ENCODE measurements at regions not wholly inside any gene's neighbourhood (a gene's known extent, or its start where the extent isn't known, plus 50 kb on each side); places are given as distances from the start of the nearest gene placed in this dataset.

DNA sequence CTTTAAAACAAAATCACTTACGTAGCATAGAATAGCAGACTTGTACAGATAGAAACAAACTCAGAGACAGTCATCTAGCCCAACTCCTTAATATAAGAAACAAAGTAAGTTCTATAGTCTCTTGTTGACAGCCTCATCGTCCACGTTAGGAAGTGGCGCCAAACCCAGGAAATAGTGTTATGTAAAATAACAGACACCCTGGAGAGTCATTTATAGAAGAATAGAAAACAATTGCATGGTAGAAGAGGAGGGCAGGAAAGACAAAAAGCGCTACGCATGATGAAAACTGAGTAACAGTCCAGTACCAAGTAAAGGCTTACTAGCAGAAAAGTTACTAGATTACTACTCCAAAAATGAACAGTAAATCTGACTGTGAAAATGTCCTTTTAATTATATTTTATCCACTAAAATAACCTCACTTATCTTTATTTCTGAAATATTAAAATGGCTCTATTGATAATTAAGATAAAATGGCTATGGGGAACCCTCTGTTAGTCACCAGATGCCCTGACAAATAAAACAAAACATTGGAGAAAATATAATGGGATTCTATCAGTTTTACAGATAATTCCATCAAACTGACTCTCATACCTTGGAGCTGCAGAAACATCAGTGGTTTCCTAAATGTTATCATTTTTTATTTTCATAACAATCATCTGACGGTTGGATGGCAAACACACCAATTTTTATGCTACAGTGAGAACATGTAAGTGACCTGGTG lies 434.0 kb upstream of the C9orf72 start:
- no peak overlapping the region for H3K4me3 ChIP-seq (replicated peaks in 1 of 2; ENCODE audit: low read depth in 1 of 2, low read length in 2 of 2)
- no TSS peak for BruUV-seq (replicated peaks)
- H2AFZ ChIP-seq (ENCODE audit: low read depth, low read length, poor library complexity, severe bottlenecking), result no peak overlapping the region
- no peaks in the 10 kb centered on the region for H3K36me3 ChIP-seq (ENCODE audit: control insufficient read depth in 1 of 2, insufficient read depth in 2 of 2, low read length in 2 of 2)
- ChIA-PET RAD21 (ENCODE audit: low non-redundant PET in 1 of 2, low total read pairs in 2 of 2, uncharacterized antibody in 2 of 2, unreplicated experiment in 2 of 2) (no interaction called here), POLR2A (no interaction called here), CTCF (no interaction called here)
- ATAC-seq (no peak), DNase-seq (ENCODE audit: low read depth, low spot score) (no peak)
- no peaks in the 10 kb centered on the region for H3K4me1 ChIP-seq (ENCODE audit: control insufficient read depth in 1 of 2, insufficient read depth in 2 of 2, low read length in 2 of 2)
- H3K9me2 ChIP-seq (ENCODE audit: insufficient read depth), result no peaks in the 10 kb centered on the region
- H3K27me3 ChIP-seq (ENCODE audit: insufficient read depth, low read length), result no peaks in the 10 kb centered on the region
- H4K20me1 ChIP-seq (ENCODE audit: insufficient read depth), result no peaks in the 10 kb centered on the region
- TF ChIP-seq CBX3 (IDR thresholded peaks at IDR 0.05; ENCODE audit: low read depth) (no peak), EZH2 (IDR thresholded peaks at IDR 0.05) (no peak), JUND (IDR thresholded peaks at IDR 0.05) (no peak), CEBPB (IDR thresholded peaks at IDR 0.05; ENCODE audit: low read depth) (no peak), RAD21 (IDR thresholded peaks at IDR 0.05; ENCODE audit: low read depth) (no peak), FOSL1 (IDR thresholded peaks at IDR 0.05; ENCODE audit: low read depth) (no peak), ZFX (IDR thresholded peaks at IDR 0.05) (no peak)
- TF ChIP-seq, protein P1, sequence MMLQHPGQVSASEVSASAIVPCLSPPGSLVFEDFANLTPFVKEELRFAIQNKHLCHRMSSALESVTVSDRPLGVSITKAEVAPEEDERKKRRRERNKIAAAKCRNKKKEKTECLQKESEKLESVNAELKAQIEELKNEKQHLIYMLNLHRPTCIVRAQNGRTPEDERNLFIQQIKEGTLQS (IDR thresholded peaks at IDR 0.05), result no peak
- H3K9ac ChIP-seq (ENCODE audit: low read length), result no peak overlapping the region
- intact Hi-C loops (cut with micrococcal nuclease), result no loop called here
- peaks cover 0 to 5% of the 10 kb centered on the region in 2 experiments; a peak in 1 of 4 replicates for H3K9me3 ChIP-seq (ENCODE audit: control insufficient read depth in 1 of 2, insufficient read depth in 1 of 2, low read depth in 1 of 2, low read length in 2 of 2)
- H3K27ac ChIP-seq (ENCODE audit: low read depth, low read length), result no peak overlapping the region
- H3K79me2 ChIP-seq (ENCODE audit: insufficient read depth, low read length), result no peaks in the 10 kb centered on the region
- H3K4me2 ChIP-seq (ENCODE audit: low read length), result no peak overlapping the region

DNA sequence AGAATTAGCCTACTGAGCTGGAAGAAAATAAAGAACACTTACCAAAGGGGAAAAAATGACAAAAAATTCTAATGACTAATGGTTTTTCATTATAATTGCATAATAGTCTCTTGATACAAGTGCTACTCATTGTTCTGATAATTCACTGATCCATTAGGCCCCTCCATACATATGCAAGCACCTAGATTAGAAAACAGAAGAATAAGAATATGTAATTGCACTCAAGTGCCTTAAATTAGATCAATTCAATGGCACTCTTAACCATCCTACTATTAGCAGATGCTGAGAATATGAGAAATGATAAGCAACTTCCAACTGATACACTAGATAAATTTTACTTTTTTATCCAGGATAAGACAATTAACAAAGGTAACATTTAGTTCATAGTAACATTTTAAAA lies 440.9 kb upstream of the C9orf72 start:
- ChIA-PET RAD21 (ENCODE audit: low non-redundant PET in 1 of 2, low total read pairs in 2 of 2, uncharacterized antibody in 2 of 2, unreplicated experiment in 2 of 2) (no interaction called here), POLR2A (no interaction called here)
- BruUV-seq (replicated peaks), result no TSS peak
- TF ChIP-seq JUND (IDR thresholded peaks at IDR 0.05), result no peak
- no peak for TF ChIP-seq SRF (IDR thresholded peaks at IDR 0.05; ENCODE audit: low read depth)
- no peak for TF ChIP-seq ELF1 (IDR thresholded peaks at IDR 0.05; ENCODE audit: borderline replicate concordance, low read depth)
- no peak for TF ChIP-seq CBX3 (IDR thresholded peaks at IDR 0.05; ENCODE audit: low read depth)
- TF ChIP-seq POLR2AphosphoS5 (IDR thresholded peaks at IDR 0.05; ENCODE audit: low read depth, low read length), result no peak
- no peak for TF ChIP-seq FOSL1 (IDR thresholded peaks at IDR 0.05; ENCODE audit: low read depth)
- TF ChIP-seq EZH2phosphoT487 (IDR thresholded peaks at IDR 0.05; ENCODE audit: borderline replicate concordance), result no peak
- TF ChIP-seq ZNF274 (IDR thresholded peaks at IDR 0.05; ENCODE audit: low read depth, low read length), result no peak
- TF ChIP-seq, protein P2, sequence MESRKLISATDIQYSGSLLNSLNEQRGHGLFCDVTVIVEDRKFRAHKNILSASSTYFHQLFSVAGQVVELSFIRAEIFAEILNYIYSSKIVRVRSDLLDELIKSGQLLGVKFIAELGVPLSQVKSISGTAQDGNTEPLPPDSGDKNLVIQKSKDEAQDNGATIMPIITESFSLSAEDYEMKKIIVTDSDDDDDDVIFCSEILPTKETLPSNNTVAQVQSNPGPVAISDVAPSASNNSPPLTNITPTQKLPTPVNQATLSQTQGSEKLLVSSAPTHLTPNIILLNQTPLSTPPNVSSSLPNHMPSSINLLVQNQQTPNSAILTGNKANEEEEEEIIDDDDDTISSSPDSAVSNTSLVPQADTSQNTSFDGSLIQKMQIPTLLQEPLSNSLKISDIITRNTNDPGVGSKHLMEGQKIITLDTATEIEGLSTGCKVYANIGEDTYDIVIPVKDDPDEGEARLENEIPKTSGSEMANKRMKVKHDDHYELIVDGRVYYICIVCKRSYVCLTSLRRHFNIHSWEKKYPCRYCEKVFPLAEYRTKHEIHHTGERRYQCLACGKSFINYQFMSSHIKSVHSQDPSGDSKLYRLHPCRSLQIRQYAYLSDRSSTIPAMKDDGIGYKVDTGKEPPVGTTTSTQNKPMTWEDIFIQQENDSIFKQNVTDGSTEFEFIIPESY (IDR thresholded peaks at IDR 0.05; ENCODE audit: extremely low read depth, insufficient replicate concordance, low read length), result no peak
- TF ChIP-seq, protein P3, sequence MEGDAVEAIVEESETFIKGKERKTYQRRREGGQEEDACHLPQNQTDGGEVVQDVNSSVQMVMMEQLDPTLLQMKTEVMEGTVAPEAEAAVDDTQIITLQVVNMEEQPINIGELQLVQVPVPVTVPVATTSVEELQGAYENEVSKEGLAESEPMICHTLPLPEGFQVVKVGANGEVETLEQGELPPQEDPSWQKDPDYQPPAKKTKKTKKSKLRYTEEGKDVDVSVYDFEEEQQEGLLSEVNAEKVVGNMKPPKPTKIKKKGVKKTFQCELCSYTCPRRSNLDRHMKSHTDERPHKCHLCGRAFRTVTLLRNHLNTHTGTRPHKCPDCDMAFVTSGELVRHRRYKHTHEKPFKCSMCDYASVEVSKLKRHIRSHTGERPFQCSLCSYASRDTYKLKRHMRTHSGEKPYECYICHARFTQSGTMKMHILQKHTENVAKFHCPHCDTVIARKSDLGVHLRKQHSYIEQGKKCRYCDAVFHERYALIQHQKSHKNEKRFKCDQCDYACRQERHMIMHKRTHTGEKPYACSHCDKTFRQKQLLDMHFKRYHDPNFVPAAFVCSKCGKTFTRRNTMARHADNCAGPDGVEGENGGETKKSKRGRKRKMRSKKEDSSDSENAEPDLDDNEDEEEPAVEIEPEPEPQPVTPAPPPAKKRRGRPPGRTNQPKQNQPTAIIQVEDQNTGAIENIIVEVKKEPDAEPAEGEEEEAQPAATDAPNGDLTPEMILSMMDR (IDR thresholded peaks at IDR 0.05 in 2 of 3, conservative IDR thresholded peaks at IDR 0.05 in 1 of 3; ENCODE audit: borderline replicate concordance in 1 of 3, insufficient read depth in 1 of 3, low read depth in 2 of 3, low read length in 2 of 3), result no peak
- TF ChIP-seq YY1 (IDR thresholded peaks at IDR 0.05; ENCODE audit: extremely low read depth, insufficient replicate concordance, low read depth, low read length), result no peak
- no peak for TF ChIP-seq SIN3A (IDR thresholded peaks at IDR 0.05; ENCODE audit: low read depth)

More for the DNA sequence above, 440.9 kb upstream of the C9orf72 start:
- no peak overlapping the region for H2AFZ ChIP-seq (ENCODE audit: low read depth, low read length, poor library complexity, severe bottlenecking)
- no peak for DNase-seq (ENCODE audit: low read depth, low spot score)
- peaks cover 4% of the 10 kb centered on the region for H3K27me3 ChIP-seq (ENCODE audit: insufficient read depth, low read length)
- H3K9ac ChIP-seq (ENCODE audit: low read length), result no peak overlapping the region
- ATAC-seq, result no peak
- H3K4me1 ChIP-seq (ENCODE audit: control insufficient read depth in 1 of 2, insufficient read depth in 2 of 2, low read length in 2 of 2), result no peaks in the 10 kb centered on the region
- no peaks in the 10 kb centered on the region for H3K36me3 ChIP-seq (ENCODE audit: control insufficient read depth in 1 of 2, insufficient read depth in 2 of 2, low read length in 2 of 2)
- no peak overlapping the region for H3K4me3 ChIP-seq (replicated peaks in 1 of 2; ENCODE audit: low read depth in 1 of 2, low read length in 2 of 2)
- no peaks in the 10 kb centered on the region for H4K20me1 ChIP-seq (ENCODE audit: insufficient read depth)
- intact Hi-C loops (cut with micrococcal nuclease), result no loop called here
- no peak overlapping the region for H3K27ac ChIP-seq (ENCODE audit: low read depth, low read length)
- H3K79me2 ChIP-seq (ENCODE audit: insufficient read depth, low read length), result no peaks in the 10 kb centered on the region
- H3K9me2 ChIP-seq (ENCODE audit: insufficient read depth), result no peaks in the 10 kb centered on the region
- no peak overlapping the region for H3K4me2 ChIP-seq (ENCODE audit: low read length)
- peaks cover 0 to 4% of the 10 kb centered on the region in 2 experiments; a peak in 1 of 4 replicates for H3K9me3 ChIP-seq (ENCODE audit: control insufficient read depth in 1 of 2, insufficient read depth in 1 of 2, low read depth in 1 of 2, low read length in 2 of 2)
- CTCF ChIA-PET, result no interaction called here
